ENCODE measurements at regions not wholly inside any gene's neighbourhood (a gene's known extent, or its start where the extent isn't known, plus 50 kb on each side); places are given as distances from the start of the nearest gene placed in this dataset.
"Not testable (repeated sequence)": the region's sequence is repeated elsewhere in the genome, so short reads cannot be mapped to it uniquely, and the experiment has no call there.

- no peak for DNase-seq (ENCODE audit: low read depth in 4 of 4, low spot score in 2 of 4)
These were observed 674.2 kb upstream of the MANEA start for GRCh38 chr6:94902974-94903628.

DNA sequence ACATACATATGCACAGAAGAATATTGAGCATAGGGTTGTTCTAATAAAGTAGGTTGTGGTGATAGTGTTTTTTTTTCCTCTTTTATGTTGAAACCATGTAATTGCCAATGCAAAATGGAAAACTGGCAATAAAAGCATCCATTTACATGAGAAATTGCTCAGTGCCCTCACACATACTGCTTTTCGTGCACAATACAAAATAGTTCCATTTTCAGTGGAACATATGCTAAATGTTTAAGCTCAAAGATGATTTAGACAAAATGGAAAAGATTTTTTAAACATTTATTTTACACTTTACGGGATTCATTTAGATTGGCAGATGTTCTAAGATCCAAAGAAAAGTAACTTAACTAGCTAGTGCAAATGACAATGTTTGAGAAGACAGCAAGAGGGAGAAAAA, 678.1 kb upstream of the MANEA start:
- DNase-seq (ENCODE audit: low read depth in 4 of 4, low spot score in 2 of 4): no peak

GRCh38 chr6:94894300-94894699, 683.0 kb upstream of the MANEA start:
- no peak for DNase-seq (ENCODE audit: low read depth in 4 of 4, low spot score in 2 of 4)

DNA sequence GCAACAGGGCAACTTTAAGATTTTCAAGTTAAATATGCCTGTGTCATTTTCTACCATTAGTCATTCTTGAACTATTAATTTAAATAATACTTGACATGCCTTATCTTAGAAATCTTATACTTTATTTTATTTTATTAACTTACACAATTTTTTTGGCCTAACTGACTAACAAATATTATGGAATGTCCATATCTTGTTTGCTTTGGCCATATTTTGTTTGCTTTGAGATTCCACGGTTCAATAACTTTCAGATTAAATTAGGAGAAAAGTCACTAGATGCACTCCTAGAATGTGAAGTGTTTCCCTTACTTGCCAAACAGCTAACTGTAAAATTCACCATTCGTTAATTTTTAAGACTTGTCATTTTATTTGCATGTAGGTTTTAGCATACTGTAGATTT, 684.0 kb upstream of the MANEA start:
- DNase-seq (ENCODE audit: low read depth in 4 of 4, low spot score in 2 of 4): no peak

DNA sequence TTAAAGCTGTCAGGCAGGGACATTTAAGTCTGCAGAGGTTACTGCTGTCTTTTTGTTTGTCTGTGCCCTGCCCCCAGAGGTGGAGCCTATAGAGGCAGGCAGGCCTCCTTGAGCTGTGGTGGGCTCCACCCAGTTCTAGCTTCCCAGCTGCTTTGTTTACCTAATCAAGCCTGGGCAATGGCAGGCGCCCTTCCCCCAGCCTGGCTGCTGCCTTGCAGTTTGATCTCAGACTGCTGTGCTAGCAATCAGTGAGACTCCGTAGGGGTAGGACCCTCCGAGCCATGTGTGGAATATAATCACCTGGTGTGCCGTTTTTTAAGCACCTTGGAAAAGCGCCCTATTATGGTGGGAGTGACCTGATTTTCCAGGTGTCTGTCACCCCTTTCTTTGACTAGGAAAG, 703.5 kb upstream of the MANEA start:
- DNase-seq (ENCODE audit: low read depth in 4 of 4, low spot score in 2 of 4): not testable (repeated sequence)

DNA sequence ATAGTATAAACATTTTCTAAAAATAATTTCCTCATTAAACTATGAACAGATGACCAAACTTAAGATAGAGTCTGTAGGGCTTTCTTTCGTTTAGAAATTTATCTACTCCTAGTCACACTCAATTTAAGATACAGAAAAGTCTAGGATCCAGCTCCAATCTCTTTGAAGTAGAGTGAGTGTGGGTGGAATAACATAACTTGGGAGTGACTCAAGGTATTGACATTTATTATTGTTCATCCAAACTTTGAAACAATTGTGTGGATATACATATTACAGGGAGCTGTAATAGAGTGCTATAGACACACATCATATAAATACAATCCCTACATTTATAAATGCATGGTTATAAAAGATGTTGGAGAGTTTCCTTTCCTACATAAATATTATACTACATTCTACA, 715.2 kb upstream of the MANEA start:
- no peak for DNase-seq (ENCODE audit: low read depth in 4 of 4, low spot score in 2 of 4)

DNA sequence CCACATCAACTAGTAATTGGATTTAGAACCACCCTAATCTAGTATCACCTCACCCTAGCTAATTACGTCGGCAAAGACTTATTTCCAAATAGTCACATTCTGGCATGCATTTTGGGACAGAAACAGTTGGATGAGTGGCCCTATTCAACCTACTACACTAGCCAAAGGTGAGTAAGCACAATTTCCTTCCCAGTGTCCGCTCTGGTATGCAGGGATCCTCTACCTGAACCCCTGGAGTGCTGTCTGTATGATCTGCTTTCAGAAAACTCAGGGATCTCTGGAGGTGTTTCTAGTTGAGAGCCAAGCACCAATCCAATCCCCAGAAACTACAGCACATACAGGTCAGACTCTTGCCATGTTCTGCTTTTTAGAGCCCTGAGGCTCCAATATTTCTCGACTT, 717.4 kb upstream of the MANEA start:
- no peak for DNase-seq (ENCODE audit: low read depth in 4 of 4, low spot score in 2 of 4)

DNA sequence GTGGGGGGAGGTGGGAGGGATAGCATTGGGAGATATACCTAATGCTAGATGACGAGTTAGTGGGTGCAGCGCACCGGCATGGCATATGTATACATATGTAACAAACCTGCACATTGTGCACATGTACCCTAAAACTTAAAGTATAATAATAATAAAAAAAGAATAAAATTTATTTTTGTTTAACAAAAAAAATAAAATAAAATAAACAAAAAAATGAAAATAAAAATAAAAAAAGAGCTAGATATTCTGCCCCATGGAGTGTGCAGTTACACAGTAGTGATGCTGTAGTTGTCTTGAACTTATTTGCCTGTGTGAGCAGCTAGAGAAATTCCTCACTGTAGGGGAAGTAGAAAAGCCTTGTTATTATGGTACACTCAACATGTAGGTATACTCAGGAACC, 720.3 kb upstream of the MANEA start:
- not testable (repeated sequence) for DNase-seq (ENCODE audit: low read depth in 4 of 4, low spot score in 2 of 4)

DNA sequence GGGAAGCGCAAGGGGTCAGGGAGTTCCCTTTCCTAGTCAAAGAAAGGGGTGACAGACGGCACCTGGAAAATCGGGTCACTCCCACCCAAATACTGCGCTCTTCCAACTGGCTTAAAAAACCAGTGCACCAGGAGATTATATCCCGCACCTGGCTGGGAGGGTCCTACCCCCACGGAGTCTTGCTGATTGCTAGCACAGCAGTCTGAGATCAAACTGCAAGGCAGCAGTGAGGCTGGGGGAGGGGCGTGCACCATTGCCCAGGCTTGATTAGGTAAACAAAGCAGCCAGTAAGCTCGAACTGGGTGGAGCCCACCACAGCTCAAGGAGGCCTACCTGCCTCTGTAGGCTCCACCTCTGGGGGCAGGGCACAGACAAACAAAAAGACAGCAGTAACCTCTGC, 726.0 kb upstream of the MANEA start:
- DNase-seq (ENCODE audit: low read depth in 4 of 4, low spot score in 2 of 4): not testable (repeated sequence)

DNA sequence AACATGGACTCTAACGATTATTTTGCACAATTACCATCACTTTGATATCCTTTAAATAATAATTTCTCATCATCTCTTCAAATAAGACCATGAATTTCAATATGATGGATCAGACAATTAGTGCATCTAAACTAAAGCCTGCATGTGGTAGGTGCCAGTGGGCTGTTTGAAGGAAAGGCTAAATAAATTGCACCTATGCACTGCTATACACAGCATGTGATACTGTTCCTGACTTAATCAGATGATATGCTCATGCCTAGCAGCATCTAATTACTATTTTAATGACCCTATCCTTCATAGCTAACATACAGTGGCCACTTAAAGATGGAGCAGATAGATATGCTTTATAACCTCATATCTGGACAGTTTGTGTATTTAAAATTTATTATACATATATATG, 731.6 kb upstream of the MANEA start:
- no peak for DNase-seq (ENCODE audit: low read depth in 4 of 4, low spot score in 2 of 4)

DNA sequence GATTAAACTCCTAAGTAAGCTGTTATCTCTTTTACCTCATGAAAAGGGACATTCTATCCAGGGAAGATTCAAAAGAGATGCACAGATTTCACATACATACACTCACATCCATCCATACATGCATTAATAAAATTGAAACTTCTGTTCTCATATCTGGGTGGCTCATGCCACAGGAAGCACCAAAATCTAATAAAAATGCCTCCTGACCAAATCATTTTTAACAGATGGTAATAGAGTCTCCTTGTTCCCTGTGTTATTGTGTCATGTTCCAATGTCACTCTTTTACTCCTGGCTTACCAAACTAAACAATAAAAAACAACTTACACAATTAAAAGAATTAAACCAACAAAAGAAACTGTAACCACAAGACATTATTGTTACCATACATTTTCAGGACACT, 742.1 kb upstream of the MANEA start:
- DNase-seq (ENCODE audit: low read depth in 4 of 4, low spot score in 2 of 4): no peak

- DNase-seq (ENCODE audit: low read depth in 4 of 4, low spot score in 2 of 4): no peak
These were observed 763.5 kb upstream of the MANEA start for GRCh38 chr6:94813806-94814205.

GRCh38 chr6:94801344-94801743, 776.0 kb upstream of the MANEA start:
- no peak for DNase-seq (ENCODE audit: low read depth in 4 of 4, low spot score in 2 of 4)

GRCh38 chr6:94785514-94785913, 791.8 kb upstream of the MANEA start:
- no peak for DNase-seq (ENCODE audit: low read depth in 4 of 4, low spot score in 2 of 4)

DNA sequence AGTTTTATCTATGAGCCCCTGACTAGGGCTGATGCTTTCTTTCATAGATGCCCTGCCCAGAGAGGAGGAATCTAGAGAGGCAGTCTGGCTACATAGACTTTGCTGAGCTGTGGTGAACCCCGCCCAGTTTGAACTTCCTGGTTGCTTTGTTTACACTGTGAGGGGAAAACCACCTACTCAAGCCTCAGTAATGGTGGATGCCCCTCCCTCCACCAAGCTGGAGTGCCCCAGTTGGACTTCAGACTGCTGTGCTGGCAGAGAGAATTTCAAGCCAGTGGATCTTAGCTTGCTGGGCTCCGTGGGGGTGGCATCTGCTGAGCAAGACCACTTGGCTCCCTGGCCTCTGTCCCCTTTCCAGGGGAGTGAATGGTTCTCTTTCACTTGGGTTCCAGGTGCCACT, 792.3 kb upstream of the MANEA start:
- not testable (repeated sequence) for DNase-seq (ENCODE audit: low read depth in 4 of 4, low spot score in 2 of 4)

GRCh38 chr6:94769197-94769596, 808.1 kb upstream of the MANEA start:
- DNase-seq (ENCODE audit: low read depth in 4 of 4, low spot score in 2 of 4): no peak

DNA sequence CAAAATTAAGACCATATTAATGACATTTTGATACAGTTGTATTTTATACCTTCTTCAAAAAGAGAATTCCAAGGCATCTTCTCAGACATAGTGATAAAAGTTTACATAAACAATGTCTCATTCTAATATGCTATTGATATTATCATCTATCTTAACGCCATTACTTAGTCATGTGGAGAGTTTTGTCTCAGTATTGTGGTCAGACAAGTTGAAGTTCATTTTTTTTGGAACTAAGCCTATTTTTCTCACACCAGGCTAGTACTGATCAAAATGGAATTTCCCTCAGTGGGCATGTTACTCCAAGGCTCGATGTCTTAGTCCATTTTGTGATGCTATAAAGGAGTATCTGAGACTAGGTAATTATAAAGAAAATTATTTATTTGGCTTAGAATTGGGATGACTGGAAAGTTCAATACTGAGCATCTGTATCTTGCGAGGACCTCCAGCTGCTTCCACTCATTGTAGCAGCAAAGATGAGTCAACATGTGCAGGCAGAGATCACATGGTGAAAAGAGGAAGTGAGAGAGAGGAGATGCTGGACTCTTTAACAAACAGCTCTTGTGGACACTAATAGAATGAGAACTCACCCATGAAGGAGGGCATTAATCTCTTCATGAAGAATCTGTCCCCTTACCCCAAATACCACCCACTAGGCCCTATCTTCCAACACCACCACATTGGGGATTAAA, 825.5 kb upstream of the MANEA start:
- no peak for DNase-seq (ENCODE audit: low read depth in 4 of 4, low spot score in 2 of 4)

DNA sequence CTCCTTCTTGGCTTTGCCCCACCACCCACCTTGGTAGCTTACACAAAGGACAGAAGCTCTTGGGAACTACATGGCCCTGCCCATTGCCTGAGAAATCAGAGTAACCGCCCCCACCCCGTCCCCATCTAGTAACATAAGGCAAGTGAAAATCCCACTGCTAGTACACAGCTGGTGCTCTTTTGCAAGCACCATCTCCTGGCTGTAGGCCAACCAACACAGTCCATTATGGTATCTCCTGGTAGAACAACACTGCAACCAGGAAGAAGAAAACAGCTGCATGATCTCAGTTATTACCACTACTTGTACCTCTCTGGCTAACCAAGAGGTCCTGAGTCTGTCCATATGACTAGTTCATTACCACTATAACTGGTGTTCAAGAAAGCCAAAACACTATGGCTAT, 841.1 kb upstream of the MANEA start:
- DNase-seq (ENCODE audit: low read depth in 4 of 4, low spot score in 2 of 4): no peak

- no peak for DNase-seq (ENCODE audit: low read depth in 4 of 4, low spot score in 2 of 4)
These were observed 842.1 kb upstream of the MANEA start for GRCh38 chr6:94735270-94735669.

- DNase-seq (ENCODE audit: low read depth in 4 of 4, low spot score in 2 of 4): no peak
These were observed 842.6 kb upstream of the MANEA start for GRCh38 chr6:94734751-94735150.

- DNase-seq (ENCODE audit: low read depth in 4 of 4, low spot score in 2 of 4): no peak
These were observed 844.3 kb upstream of the MANEA start for GRCh38 chr6:94733066-94733465.

DNA sequence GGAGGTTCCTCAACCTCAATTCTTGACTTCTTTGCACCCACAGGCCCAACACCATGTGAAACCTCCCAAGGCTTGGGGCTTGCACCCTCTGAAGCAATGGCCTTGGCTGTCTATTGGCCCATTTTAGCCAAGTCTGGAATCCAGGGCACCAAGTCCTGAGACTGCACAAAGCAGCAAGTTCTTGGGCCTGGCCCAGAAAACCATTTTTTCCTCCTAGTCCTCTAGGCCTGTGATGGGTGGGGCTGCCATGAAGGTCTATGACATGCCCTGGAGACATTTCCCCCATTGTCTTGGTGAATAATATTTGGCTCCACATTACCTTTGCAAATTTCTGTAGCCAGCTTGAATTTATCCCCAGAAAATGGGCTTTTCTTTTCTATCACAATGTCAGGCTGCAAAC, 849.6 kb upstream of the MANEA start:
- no peak for DNase-seq (ENCODE audit: low read depth in 4 of 4, low spot score in 2 of 4)

GRCh38 chr6:94721459-94721858, 855.9 kb upstream of the MANEA start:
- no peak for DNase-seq (ENCODE audit: low read depth in 4 of 4, low spot score in 2 of 4)

Data from left renal cortex interstitium (tissue), 4 donors.